B cell (primary cell): ENCODE measurements at regions not wholly inside any gene's neighbourhood (a gene's known extent, or its start where the extent isn't known, plus 50 kb on each side); places are given as distances from the start of the nearest gene placed in this dataset.

ENCODE experiments used
- ATAC-seq: fragments of 200-7000 bp; cut with Tn5 transposase; one replicate; pipeline ENCODE4 v1.10.0; 2021; ENCODE audit warnings: low read depth, mild to moderate bottlenecking, moderate number of reproducible peaks, moderate library complexity
- CTCF ChIA-PET: fragments of 350-600 bp; sonication (Branson Sonifier 250); formaldehyde crosslinking; loops from one replicate; lab custom pipeline; 2021; ENCODE audit warnings: antibody characterized with exemption, inconsistent platforms; lab: Charles Lee
- POLR2A ChIA-PET: fragments of 350-600 bp; sonication (Branson Sonifier 250); formaldehyde crosslinking; loops from one replicate; lab custom pipeline; 2021; ENCODE audit warnings: antibody characterized with exemption; lab: Charles Lee
- DNase-seq: peaks from one replicate; pipeline ENCODE4 v3.0.0; 2013
- H2AFZ ChIP-seq: 2 replicates; pipeline ENCODE4 v1.6.1; 2012; ENCODE audit warnings: mild to moderate bottlenecking, low read depth, low read length; ENCODE audit not compliant: insufficient read depth, poor library complexity, severe bottlenecking
- H3K27ac ChIP-seq, 2 donors: 1 replicate in 1 of 2; 2 replicates in 1 of 2; pipeline ENCODE4 v1.5.1; 2012 to 2013; ENCODE audit warnings: low read length in 2 of 2, mild to moderate bottlenecking in 2 of 2, moderate library complexity in 1 of 2
- H3K27me3 ChIP-seq, 4 experiments: fragments of 200-600 bp in 1 of 4; sonication (generic) in 1 of 4; replicated peaks in 1 of 4; 1 replicate in 2 of 4; 2 replicates in 2 of 4; pipeline versions ENCODE4 v1.6.1 to v1.7.0; 2013 to 2016; ENCODE audit warnings: low read length in 3 of 4, mild to moderate bottlenecking in 2 of 4, mixed read lengths in 1 of 4, moderate library complexity in 1 of 4; ENCODE audit not compliant: insufficient read depth in 4 of 4, control insufficient read depth in 3 of 4; ENCODE audit errors: control extremely low read depth in 1 of 4
- H3K36me3 ChIP-seq, 2 experiments: replicated peaks in 1 of 2; 1 replicate in 1 of 2; 2 replicates in 1 of 2; pipeline versions ENCODE4 v1.6.1 to v1.7.1; 2013; ENCODE audit warnings: low read length in 1 of 2; ENCODE audit not compliant: insufficient read depth in 2 of 2, control insufficient read depth in 1 of 2; ENCODE audit errors: control extremely low read depth in 1 of 2, extremely low read depth in 1 of 2
- H3K4me1 ChIP-seq, 2 donors: fragments of 200-600 bp in 1 of 2; sonication (generic) in 1 of 2; 1 replicate in 1 of 2; 2 replicates in 1 of 2; pipeline versions ENCODE4 v1.5.1 to v1.6.1; 2013 to 2017; ENCODE audit warnings: low read length in 2 of 2; ENCODE audit not compliant: control insufficient read depth in 2 of 2, insufficient read depth in 2 of 2
- H3K4me2 ChIP-seq: replicated peaks from 2 replicates; pipeline ENCODE3; 2012; ENCODE audit warnings: mild to moderate bottlenecking, low read depth, low read length; ENCODE audit not compliant: poor library complexity, severe bottlenecking
- H3K4me3 ChIP-seq, 5 experiments: fragments of 200-600 bp in 1 of 5; sonication (generic) in 1 of 5; 1 replicate in 3 of 5; 2 replicates in 2 of 5; pipeline versions ENCODE4 v1.5.1 to v1.7.0; 2011 to 2016; ENCODE audit warnings: low read length in 4 of 5, mild to moderate bottlenecking in 4 of 5, low read depth in 2 of 5, control low read depth in 1 of 5, moderate library complexity in 1 of 5; ENCODE audit not compliant: insufficient read depth in 1 of 5; ENCODE audit errors: control extremely low read depth in 1 of 5, extremely low read depth in 1 of 5
- H3K79me2 ChIP-seq: fragments of 200-600 bp; sonication (generic); one replicate; pipeline ENCODE4 v1.6.0; 2016; ENCODE audit warnings: low read length; ENCODE audit not compliant: control insufficient read depth, insufficient read depth
- H3K9ac ChIP-seq: fragments of 200-600 bp; sonication (generic); 2 replicates; pipeline ENCODE4 v1.6.1; 2017; ENCODE audit warnings: mild to moderate bottlenecking, low read length, moderate library complexity
- H3K9me3 ChIP-seq, 3 donors: one replicate each; pipeline versions ENCODE4 v1.6.1 to v1.7.1; 2013; ENCODE audit warnings: low read length in 2 of 3; ENCODE audit not compliant: control insufficient read depth in 2 of 3, insufficient read depth in 1 of 3; ENCODE audit errors: control extremely low read depth in 1 of 3
- H4K20me1 ChIP-seq: 2 replicates; pipeline ENCODE4 v1.6.0; 2012; ENCODE audit warnings: mild to moderate bottlenecking, low read length; ENCODE audit not compliant: insufficient read depth, control insufficient read depth, poor library complexity, severe bottlenecking
- H3K27ac Mint-ChIP-seq: one replicate; pipeline ENCODE4 v1.8.0; 2021; ENCODE audit warnings: mixed read lengths
- H3K27me3 Mint-ChIP-seq: one replicate; pipeline ENCODE4 v1.8.0; 2021; ENCODE audit warnings: mixed read lengths
- H3K4me1 Mint-ChIP-seq: one replicate; pipeline ENCODE4 v1.8.0; 2021; ENCODE audit warnings: mixed read lengths
- H3K4me3 Mint-ChIP-seq: one replicate; pipeline ENCODE4 v1.8.0; 2021; ENCODE audit warnings: mixed read lengths
- H3K9me3 Mint-ChIP-seq: one replicate; pipeline ENCODE4 v1.8.0; 2022; ENCODE audit warnings: mixed read lengths; ENCODE audit not compliant: insufficient read depth
- CTCF ChIP-seq: fragments of 200-600 bp; IDR thresholded peaks from one replicate; pipeline ENCODE4 v1.8.0; 2022; ENCODE audit warnings: antibody characterized with exemption, mild to moderate bottlenecking
- EZH2 ChIP-seq: IDR thresholded peaks from 2 replicates; pipeline ENCODE4 v1.6.1; 2012; ENCODE audit warnings: borderline replicate concordance, low read depth, mild to moderate bottlenecking, moderate library complexity, low read length; ENCODE audit not compliant: insufficient read depth, poor library complexity, severe bottlenecking
- whole genome bisulfite sequencing: methylation state at CpG from one replicate; pipeline ENCODE4 v1.1.5; 2013; ENCODE audit warnings: missing lambda C conversion rate; ENCODE audit not compliant: insufficient coverage; 5-methylcytosine and 5-hydroxymethylcytosine counted together
- intact Hi-C: fragments of 100-400 bp; cut with micrococcal nuclease; formaldehyde crosslinking; loops from one replicate; pipeline ENCODE4 v1.10.0; 2022

- CTCF ChIA-PET = no interaction called here
- WGBS = 100% methylated on average over 1 of the region's 1 CpG
- peaks cover 5% of the 10 kb centered on the region for H3K9me3 Mint-ChIP-seq
Observed at GRCh38 chr14:54090274-54090673, 133.6 kb upstream of the BMP4 start.

GRCh38 chr14:54094765-54095164 lies 138.1 kb upstream of the BMP4 start:
- CTCF ChIA-PET = no interaction called here
- intact Hi-C loops = no loop called here
- no peak overlapping the region for H3K4me2 ChIP-seq
- no peaks in the 10 kb centered on the region for H3K27me3 ChIP-seq
- POLR2A ChIA-PET = no interaction called here
- no peaks in the 10 kb centered on the region for H3K79me2 ChIP-seq
- H3K9ac ChIP-seq = no peak overlapping the region
- H3K27me3 Mint-ChIP-seq = no peaks in the 10 kb centered on the region
- DNase-seq (no peak), ATAC-seq (no peak)
- TF ChIP-seq EZH2 (no peak), CTCF (no peak)
- no peak overlapping the region for H3K4me3 ChIP-seq
- H3K9me3 ChIP-seq = peaks cover 0 to 17% (median 0%) of the 10 kb centered on the region in 3 donors
- H3K4me1 ChIP-seq = no peaks in the 10 kb centered on the region
- H2AFZ ChIP-seq = no peak overlapping the region
- no peaks in the 10 kb centered on the region for H4K20me1 ChIP-seq
- H3K9me3 Mint-ChIP-seq = peaks cover 5% of the 10 kb centered on the region
- H3K4me1 Mint-ChIP-seq = no peaks in the 10 kb centered on the region
- no peak overlapping the region for H3K27ac Mint-ChIP-seq
- H3K4me3 Mint-ChIP-seq = no peak overlapping the region
- no peaks in the 10 kb centered on the region for H3K36me3 ChIP-seq
- no peak overlapping the region for H3K27ac ChIP-seq

More at GRCh38 chr14:54090274-54090673, 133.6 kb upstream of the BMP4 start:
- intact Hi-C loops = no loop called here
- H3K9me3 ChIP-seq = peaks cover 0 to 14% (median 0%) of the 10 kb centered on the region in 3 donors
- DNase-seq (no peak), ATAC-seq (no peak)
- H3K36me3 ChIP-seq = no peaks in the 10 kb centered on the region
- no peak overlapping the region for H3K4me3 Mint-ChIP-seq
- POLR2A ChIA-PET = no interaction called here
- H3K79me2 ChIP-seq = no peaks in the 10 kb centered on the region
- H4K20me1 ChIP-seq = no peaks in the 10 kb centered on the region
- H3K4me2 ChIP-seq = no peak overlapping the region
- H3K27me3 ChIP-seq = no peaks in the 10 kb centered on the region
- H3K4me3 ChIP-seq = no peak overlapping the region
- H3K9ac ChIP-seq = no peak overlapping the region
- no peak overlapping the region for H3K27ac Mint-ChIP-seq
- H3K27me3 Mint-ChIP-seq = peaks cover 5% of the 10 kb centered on the region
- no peak for TF ChIP-seq EZH2
- no peak for TF ChIP-seq CTCF
- H3K4me1 ChIP-seq = no peaks in the 10 kb centered on the region
- H3K4me1 Mint-ChIP-seq = no peaks in the 10 kb centered on the region
- no peak overlapping the region for H3K27ac ChIP-seq
- no peak overlapping the region for H2AFZ ChIP-seq
